HL-60 (cell line): ENCODE measurements at regions not wholly inside any gene's neighbourhood (a gene's known extent, or its start where the extent isn't known, plus 50 kb on each side); places are given as distances from the start of the nearest gene placed in this dataset.

Experiments used
- POLR2AphosphoS5 ChIP-seq: IDR thresholded peaks from 2 replicates; pipeline ENCODE4 v1.6.1; 2012; ENCODE audit warnings: low read depth
- SPI1 ChIP-seq: IDR thresholded peaks from 2 replicates; pipeline ENCODE4 v1.6.1; 2012; ENCODE audit warnings: low read depth, mild to moderate bottlenecking, borderline replicate concordance
- TF ChIP-seq, protein P1 (sequence below): IDR thresholded peaks from one replicate; pipeline ENCODE4 v1.5.1; 2011; ENCODE audit warnings: low read length, control low read depth, inconsistent platforms; ENCODE audit not compliant: insufficient read depth
- TF ChIP-seq, protein P2 (sequence below): IDR thresholded peaks from 2 replicates; pipeline ENCODE4 v1.6.1; 2012; ENCODE audit warnings: low read depth; ENCODE audit not compliant: insufficient replicate concordance

DNA sequence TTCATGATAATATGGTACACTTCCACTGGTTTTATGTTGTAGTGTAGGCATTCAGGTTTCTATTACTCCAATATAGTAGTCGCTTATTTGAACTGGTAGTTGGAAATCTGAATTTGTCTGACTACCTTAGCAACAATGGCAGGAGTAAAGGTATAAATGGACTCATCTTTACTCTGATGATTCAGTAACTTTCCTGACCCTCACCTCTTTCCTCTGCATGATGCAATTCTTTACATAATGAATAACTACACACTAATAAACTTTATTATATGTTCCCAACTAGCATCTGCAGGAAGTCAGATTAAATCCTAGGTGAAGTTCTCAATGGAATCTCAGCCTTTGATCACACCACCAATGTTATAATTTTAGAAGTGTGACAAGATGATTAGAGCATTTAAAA, 70.5 kb upstream of the ATP2B1 start:
- TF ChIP-seq, protein P1, sequence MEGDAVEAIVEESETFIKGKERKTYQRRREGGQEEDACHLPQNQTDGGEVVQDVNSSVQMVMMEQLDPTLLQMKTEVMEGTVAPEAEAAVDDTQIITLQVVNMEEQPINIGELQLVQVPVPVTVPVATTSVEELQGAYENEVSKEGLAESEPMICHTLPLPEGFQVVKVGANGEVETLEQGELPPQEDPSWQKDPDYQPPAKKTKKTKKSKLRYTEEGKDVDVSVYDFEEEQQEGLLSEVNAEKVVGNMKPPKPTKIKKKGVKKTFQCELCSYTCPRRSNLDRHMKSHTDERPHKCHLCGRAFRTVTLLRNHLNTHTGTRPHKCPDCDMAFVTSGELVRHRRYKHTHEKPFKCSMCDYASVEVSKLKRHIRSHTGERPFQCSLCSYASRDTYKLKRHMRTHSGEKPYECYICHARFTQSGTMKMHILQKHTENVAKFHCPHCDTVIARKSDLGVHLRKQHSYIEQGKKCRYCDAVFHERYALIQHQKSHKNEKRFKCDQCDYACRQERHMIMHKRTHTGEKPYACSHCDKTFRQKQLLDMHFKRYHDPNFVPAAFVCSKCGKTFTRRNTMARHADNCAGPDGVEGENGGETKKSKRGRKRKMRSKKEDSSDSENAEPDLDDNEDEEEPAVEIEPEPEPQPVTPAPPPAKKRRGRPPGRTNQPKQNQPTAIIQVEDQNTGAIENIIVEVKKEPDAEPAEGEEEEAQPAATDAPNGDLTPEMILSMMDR = no peak
- no peak for TF ChIP-seq POLR2AphosphoS5
- TF ChIP-seq, protein P2, sequence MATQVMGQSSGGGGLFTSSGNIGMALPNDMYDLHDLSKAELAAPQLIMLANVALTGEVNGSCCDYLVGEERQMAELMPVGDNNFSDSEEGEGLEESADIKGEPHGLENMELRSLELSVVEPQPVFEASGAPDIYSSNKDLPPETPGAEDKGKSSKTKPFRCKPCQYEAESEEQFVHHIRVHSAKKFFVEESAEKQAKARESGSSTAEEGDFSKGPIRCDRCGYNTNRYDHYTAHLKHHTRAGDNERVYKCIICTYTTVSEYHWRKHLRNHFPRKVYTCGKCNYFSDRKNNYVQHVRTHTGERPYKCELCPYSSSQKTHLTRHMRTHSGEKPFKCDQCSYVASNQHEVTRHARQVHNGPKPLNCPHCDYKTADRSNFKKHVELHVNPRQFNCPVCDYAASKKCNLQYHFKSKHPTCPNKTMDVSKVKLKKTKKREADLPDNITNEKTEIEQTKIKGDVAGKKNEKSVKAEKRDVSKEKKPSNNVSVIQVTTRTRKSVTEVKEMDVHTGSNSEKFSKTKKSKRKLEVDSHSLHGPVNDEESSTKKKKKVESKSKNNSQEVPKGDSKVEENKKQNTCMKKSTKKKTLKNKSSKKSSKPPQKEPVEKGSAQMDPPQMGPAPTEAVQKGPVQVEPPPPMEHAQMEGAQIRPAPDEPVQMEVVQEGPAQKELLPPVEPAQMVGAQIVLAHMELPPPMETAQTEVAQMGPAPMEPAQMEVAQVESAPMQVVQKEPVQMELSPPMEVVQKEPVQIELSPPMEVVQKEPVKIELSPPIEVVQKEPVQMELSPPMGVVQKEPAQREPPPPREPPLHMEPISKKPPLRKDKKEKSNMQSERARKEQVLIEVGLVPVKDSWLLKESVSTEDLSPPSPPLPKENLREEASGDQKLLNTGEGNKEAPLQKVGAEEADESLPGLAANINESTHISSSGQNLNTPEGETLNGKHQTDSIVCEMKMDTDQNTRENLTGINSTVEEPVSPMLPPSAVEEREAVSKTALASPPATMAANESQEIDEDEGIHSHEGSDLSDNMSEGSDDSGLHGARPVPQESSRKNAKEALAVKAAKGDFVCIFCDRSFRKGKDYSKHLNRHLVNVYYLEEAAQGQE = no peak
- no peak for TF ChIP-seq SPI1
